NCI-H2227 (cell line): ENCODE measurements at regions not wholly inside any gene's neighbourhood (a gene's known extent, or its start where the extent isn't known, plus 50 kb on each side); places are given as distances from the start of the nearest gene placed in this dataset.

Experiments
- DNase-seq: peaks from one replicate; lab custom pipeline; 2025; ENCODE audit not compliant: unreplicated experiment; lab: John Stamatoyannopoulos, UW

DNA sequence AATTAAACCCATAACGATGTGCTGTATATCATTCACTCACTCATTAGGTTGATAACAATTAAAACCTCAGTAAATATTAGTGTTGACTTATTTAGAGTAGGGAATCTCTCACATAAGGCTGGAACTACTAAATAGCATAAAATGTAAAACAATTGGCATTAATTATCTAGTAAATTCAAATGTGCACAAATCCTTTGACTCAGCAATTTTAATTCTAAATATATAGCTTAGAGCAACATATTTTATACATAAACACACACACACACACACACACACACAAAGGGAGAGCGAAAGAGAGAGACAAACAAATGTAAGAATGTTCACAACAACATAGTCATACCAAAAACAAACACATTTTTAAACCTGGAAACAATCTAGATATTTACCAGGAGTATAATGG, 443.1 kb upstream of the KCNH7 start:
- no peak for DNase-seq

DNA sequence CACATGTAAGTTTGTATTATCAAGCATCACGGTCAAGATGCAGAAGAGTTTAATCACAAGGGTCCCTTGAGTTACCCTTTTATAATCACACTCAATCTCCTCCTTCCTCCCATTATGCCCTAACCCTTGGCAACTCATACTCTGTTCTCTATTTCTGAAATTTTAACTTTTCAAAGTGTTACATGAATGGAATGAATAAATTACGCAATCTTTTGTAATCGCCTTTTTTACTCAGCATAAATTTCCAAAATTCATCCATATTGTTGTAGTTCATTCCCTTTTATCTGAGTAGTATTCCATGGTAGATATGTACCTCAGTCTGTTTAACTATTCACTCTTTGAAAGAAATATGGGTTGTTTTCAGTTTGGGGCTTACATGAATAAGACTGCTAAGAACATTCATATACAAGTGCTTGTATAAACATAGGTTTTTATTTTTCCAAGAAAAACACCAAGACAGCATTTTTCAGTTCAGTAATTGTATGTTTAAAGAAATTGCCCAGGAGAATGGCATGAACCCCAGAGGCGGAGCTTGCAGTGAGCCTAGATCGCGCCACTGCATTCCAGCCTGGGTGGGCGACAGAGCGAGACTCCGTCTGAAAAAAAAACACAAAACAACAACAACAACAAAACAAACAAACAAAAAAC, 430.9 kb upstream of the KCNH7 start:
- DNase-seq: no peak

DNA sequence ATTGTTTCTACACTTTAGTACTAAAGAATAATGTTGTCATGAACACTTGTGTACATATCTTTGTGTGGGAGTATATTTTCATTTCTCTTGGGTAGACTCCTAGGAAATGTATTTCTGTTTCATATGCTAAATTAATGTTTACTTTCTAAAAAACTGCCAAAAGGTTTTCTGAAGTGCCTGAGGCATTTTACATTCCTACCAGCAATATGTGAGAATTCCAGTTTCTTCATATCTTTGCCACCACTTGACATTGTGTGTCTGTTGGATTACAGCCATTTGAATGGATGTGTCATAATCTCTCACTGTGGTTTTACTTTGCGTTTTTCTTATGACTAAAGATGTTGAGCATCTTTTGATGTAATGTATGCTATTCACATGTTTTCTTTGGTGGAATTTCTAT, 428.2 kb upstream of the KCNH7 start:
- no peak for DNase-seq

DNA sequence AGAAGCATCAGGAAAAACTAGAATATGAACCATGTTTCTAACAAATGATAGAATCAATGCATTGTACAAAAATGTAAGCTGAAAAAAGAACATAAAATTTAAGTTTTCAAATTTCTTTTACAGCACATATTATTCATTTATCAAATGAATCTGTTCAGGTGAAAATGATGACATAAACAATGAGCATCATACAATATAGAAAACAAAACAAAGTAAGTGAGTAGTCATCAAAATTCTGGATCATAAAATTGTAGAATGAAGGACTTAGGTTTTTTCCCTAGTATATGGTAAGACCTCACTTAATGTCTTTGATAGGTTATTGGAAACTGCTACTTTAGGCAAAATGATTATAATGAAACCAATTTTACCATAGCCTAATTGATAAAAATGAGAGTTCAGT, 427.0 kb upstream of the KCNH7 start:
- no peak for DNase-seq

DNA sequence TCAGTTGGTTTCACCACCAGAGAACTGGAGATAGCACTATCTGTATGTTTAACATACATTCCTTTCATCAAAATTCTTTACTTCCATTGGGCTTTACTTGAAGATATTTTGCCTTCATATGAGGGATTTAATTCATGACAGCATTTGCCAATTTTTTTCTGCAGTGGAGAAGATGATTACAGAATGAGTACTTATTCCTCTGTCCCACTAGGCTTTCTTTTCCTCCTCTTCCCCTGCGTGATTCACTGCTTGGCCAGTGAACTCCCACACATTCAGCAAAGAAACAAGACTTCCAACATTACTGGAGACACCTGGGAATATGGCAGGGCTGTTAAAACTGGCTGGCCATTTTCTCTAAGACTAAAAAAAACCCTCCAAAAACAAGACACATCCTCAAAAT, 425.8 kb upstream of the KCNH7 start:
- DNase-seq: no peak

DNA sequence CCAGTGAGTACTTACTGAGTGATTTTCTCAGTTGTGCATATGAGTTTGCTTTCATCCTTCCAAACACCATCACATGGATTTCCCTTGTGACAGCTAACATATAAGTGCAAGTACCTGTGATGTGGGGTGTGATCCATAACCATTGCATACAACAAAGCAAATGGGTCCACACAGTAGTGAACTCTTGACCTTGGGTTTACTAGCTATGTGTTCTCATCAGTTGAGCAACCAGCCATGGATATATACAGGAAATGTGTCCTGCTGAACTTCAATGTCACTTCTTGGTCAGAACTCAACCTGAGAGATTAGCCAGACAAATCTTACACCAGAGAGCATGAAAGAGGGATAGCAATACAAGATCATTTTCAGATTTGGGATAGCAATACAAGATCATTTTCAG, 420.9 kb upstream of the KCNH7 start:
- DNase-seq: no peak

DNA sequence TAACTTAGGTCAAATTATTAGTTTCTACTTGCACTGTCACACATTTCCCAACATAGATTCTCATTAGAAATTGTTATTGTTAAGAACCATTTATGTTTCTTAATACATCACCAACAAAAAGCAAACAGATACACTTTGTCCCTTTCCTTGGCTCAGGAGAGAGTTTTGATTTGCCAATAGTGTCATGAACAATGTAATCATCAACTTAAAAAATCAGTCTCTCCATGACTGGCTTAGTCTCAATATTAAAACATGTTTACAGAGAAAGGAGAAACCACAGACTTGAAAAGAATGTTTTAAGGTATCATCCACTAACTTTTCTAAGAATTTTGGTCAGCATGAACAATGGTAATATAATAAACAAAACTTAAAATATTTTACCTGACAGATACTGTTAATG, 416.5 kb upstream of the KCNH7 start:
- DNase-seq: no peak

DNA sequence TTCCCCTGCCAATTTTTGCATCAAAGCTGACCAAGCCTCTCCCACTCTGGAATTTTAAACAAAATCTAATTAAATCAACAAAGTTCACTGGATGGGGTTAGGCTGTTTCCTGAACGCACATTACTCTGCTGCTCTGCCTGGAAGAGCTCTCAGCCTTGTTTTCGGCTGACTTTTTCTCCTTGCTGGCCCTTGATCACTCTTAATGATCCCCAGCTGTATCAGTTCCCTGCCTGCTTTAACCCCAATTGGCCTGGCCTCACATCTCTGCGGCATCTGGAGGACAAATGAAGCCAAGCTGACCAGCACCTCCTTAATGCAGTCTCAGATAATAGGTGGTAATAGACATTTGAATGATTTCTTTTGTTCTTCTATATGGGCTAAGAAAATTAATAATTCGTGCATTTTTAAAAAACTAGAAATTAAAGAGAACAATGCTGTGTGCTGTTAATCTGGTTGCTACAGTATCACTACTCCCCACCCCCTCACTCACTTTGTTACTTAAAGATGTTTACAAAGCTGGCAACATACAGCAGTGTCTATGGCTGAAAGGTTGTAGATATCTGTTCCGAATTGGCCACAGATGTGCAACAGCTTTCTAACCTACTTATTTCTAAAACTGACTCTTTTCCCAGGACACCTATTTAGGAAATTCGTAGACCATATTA, 415.2 kb upstream of the KCNH7 start:
- DNase-seq: no peak

DNA sequence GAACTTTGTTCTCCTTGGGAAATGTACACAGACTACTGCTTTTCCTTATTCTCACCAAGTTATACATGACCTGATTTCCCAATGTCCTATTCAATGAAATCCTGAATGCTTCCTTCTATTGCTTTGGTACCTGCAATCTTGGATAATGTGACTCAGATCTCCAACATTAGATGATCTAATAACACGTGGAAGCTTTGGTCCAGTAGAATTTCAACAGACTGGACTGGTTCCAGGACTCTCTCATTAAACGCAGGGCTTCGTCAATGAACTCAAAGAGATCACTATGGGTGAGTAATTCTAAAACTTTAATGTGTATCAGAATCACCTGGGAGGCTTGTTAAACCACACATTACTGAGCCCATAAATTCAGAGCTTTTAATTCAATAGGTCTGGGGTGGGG, 413.6 kb upstream of the KCNH7 start:
- no peak for DNase-seq

DNA sequence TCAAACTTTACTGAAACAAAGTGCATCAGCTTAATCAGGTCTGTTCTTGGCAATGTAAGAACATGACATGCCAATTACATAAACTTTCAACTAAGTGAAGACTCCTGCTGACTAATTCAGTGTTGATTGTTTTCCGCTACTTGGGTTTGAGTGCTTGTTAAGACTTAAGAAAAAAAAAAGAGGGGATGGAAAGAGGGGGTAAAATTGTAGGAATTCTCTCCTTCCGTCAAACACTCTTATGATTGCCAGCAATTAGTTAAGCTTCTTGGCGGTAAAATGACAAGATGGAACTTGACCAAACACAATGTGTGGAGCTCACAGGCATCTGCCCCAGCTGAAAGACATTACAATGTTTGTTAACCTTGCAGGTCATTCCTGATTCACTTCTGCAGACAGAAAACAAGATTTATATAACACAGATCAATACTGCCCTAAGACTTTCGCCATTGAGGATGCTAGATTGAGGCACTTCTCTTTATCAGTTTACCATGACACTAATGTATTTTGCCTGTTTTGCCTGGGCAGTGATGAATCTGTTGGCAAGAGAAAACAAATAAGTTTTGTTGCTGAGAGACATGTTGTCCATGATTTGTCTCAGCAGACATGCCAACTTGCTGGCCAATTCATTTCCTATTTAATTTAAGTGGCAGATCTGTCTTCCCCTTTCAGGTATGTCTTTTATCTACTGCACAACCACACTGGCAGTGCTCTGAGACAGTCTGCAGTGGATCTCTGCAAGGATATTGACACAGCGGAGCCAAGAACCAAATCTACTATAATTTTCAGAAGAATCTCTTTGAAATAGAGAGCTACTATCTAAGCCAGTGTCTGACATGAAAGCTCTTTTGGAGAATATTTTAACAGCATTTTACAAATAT, 410.0 kb upstream of the KCNH7 start:
- DNase-seq: peak; percentile 51

DNA sequence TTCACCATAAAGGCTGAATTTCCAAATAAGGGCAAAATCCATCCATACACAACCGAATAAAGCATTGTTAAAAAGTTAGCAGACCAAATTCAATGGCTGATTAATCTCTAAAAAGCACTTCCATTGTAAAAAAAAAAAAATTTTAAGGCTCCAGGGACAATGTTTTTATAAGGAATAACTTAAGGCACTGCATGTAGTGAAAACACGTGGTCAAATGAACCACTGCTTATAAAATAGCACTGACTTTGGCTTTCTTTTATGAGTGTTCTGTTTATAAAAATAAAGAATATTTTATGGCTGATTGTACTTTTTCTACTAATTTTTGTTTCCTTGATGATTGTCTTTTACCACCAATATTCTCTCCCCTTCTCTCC, 409.3 kb upstream of the KCNH7 start:
- no peak for DNase-seq

DNA sequence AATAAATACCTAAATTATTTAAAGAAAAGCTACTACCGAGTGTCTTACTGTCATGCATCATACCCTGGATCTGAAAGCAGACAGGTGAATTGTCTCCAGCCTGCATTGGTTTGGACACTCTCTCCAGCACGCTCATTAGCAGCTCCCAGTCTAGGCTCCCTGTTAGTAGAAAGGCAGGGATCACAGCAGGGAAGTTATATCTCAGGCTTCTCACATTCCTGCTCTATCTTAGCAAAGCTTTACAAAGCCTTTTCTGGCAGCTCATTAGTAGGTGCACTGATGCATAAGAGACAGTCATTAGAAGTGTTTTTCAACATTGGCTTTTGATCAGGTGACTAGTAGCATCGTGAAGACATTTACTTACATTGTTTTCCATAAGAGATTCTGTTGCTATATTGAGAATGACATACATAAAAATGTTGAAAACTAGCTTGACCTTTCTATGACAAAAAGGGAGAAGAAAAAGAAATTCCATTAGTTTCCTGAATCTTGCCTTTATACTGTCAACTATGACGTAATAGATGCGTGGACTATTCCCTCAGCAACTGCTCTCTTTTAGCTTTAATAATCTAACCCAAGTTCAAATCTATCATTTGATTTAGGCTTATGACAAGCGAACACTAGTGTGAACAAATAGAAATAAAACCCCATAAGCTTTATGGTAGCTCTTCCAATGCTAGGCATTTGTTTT, 408.7 kb upstream of the KCNH7 start:
- DNase-seq: no peak

DNA sequence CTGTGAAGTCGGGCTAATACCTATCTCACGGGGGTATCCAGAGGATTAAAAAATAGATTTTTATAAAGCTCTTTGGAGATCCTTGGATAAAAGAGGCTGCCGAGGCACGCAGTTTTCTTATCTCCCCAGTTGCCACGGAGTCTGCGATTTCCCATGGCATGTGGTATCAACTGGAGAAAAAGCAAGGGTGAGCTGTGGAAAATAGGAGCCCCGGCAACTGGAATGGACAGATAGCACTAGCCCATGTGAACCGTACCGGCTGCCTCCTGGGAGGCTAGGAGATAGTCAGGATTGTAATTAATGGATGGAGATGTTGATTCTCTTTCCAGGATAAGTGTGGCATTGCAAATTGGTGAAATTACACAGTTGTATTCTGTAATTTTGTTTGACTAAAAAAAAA, 407.6 kb upstream of the KCNH7 start:
- DNase-seq: no peak

DNA sequence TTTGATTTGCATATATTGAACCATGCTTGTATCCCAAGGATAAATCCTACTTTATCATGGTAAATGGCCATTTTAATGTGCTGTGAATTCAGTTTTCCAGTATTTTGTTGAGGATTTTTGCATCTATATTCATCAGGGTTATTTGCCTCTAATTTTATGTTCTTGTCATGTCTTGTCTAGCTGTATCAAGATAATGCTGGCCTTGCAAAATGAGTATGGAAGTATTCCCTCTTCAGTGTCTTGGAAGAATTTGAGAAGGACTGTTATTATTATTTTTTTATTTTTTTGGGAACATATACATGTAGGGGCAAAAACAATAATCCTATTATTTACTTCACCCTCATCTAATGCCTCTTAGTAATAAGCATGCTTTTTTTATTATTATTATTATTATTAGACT, 398.0 kb upstream of the KCNH7 start:
- DNase-seq: no peak

DNA sequence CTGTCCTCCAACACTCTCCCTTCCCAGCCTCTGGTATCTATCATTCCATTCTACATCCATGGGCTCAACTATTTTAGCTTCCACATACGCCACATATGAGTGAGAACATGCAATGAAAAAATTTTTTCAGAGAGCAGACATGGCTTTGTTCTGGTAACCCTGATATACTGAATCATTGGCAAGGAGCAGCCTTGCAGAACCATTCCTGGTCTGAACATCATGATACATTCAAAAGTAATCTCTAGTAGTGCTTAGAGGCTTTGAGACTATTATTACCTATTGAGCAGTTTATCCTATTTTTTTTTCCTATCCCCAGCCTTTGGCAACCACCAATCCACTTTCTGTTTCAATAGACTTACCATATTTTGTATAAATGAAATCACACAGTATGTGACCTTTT, 393.1 kb upstream of the KCNH7 start:
- no peak for DNase-seq

DNA sequence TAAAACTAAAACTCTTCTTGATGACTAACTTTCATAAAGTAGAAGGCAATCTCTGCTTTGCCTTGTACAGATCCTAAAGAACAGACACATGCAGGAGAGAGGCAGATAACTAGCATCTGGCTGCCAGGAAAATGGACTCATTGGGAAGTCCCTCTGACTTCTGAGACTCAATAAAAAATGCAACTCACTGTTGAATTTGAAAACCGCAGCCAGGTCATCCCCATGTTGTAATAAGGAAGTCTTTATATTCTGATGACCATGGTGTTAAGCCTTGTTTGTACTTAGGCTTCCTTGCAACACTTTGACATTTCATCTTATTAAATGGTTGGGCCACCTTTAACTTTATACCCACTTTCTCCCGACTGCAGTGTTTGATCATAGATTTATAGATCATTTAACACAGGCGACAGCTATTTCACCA, 375.1 kb upstream of the KCNH7 start:
- DNase-seq: no peak

DNA sequence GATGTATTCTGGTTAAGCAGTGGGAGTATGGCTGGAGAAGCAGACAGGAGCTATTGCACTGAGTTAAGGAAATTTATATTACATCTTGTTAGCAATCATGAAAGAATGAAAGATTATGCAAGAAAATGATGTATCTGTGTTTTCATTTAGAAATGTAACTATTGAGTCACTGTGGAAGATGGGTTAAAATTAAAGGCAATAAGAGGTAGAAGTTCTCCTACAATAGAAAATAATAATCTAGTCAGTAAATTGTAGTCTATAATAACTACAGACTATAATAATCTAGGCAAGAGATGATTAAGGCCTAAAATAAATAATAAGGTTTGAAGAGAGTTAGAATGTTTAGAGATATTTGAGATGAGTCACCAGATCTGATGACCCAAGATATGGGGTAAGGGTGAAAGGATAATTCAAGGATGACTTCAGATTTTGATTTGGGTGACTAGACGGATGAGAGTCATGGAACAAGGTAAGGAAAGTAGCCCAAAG, 371.9 kb upstream of the KCNH7 start:
- no peak for DNase-seq

DNA sequence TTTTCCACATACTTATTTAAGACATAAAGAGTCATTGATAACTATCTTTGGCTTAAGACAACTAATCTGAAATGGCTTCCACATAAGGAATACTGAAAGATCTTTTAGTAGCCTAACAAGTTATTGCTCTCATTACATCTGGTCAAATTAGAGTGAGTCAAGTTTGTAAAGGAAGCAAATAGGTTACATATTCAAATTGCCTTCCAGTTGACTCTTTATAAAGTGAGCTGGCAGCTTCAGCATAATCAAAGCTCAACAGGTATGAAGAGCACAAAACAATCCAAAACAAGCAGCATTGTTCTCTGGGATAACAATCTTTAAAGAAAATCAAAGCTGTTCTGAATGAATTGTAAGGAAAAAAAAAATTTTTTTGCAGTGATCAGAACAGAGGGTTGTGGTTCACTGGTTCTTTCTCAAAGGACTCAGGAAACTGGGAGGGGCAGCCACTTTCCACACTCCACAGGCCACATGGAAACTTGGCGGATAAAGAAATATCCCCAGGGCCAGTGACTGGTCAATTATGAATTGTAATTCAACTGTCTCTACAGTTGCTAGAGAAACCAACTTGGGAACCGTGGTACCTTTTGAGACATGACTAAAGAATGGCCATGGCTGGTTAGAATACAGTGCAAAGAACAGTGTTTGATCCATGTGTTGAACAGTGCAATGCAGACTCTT, 369.3 kb upstream of the KCNH7 start:
- DNase-seq: no peak

DNA sequence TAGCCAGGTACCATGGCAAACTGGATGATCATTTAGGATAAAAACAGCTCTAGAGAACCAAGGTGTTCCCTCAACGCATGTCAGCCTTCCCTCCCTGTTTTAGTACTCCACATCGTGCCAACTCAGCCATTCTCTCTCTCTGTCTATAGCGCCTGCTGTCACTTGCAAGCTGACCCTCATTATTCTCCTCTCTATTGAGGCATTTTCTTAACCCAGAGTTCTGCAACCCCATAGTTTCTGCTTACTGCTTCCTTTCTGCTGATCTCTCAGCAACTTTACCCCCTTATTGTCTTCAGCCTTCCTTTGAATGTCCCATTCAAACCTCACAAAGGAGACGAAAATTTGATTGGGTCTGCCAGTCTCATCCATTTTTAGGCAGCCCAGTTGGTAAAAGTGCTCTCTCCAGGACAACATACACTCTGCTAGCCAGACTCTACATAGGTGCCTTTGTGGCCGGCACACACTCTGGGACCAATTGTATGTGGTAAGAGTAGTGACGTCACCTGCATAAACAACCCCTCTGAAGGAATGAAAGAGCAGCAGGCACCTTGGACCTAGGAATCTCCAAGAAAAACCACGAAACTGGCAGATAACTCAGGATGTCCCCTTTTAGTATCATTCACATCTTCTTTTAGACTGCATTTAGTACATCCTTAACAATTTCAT, 367.2 kb upstream of the KCNH7 start:
- no peak for DNase-seq

DNA sequence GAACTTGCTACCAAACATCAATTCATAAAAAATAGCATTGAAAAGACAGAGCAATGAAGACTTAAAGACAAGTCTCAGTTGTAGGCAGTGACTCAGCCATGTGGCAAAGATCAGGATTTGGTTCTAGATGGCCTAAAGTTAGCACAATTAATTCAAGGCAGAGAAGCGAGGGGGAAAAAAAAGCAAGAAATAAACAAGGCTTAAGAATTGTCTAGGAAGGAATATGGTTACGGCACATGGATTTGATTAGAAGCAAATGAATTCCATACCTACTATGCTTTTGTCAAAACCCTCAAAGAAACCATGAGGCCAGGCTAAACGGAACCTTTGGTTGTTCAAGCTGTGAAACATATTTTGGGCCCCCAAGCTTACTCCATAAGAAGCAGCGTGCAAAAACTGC, 362.2 kb upstream of the KCNH7 start:
- DNase-seq: no peak
